ENCODE measurements at regions not wholly inside any gene's neighbourhood (a gene's known extent, or its start where the extent isn't known, plus 50 kb on each side); places are given as distances from the start of the nearest gene placed in this dataset.

GRCh38 chr3:64995857-64996551 lies 308.2 kb upstream of the ADAMTS9 start:
- ChIA-PET POLR2A (interaction anchor here (1.4 kb wide), 1 partner anchor 9 kb away, joined by 5 read pairs; no protein-coding TSS in a partner anchor), CTCF (interaction anchor here (0.5 to 1.4 kb wide), 5 partner anchors 14 to 465 kb away, joined by 3 to 5 read pairs (median 3); no protein-coding TSS in a partner anchor)
- Histone ChIP-seq H3K4me1 (ENCODE audit: control insufficient read depth, insufficient read depth, low read length) (peaks cover 6% of the 10 kb centered on the region), H3K9me3 (ENCODE audit: control insufficient read depth, insufficient read depth, low read depth, low read length) (no peaks in the 10 kb centered on the region), H3K4me3 (ENCODE audit: low read depth, low read length) (no peak overlapping the region), H3K27ac (ENCODE audit: extremely low read depth, low read depth, low read length) (peak overlapping the region; percentile 56), H3K36me3 (ENCODE audit: control insufficient read depth in 2 of 2, insufficient read depth in 1 of 2, low read length in 2 of 2) (no peaks in the 10 kb centered on the region)
- TF ChIP-seq ZNF621 (tag by site-specific recombination; IDR thresholded peaks at IDR 0.05) (no peak), ZNF18 (tag by site-specific recombination; IDR thresholded peaks at IDR 0.05) (no peak), PRDM6 (tag by site-specific recombination; IDR thresholded peaks at IDR 0.05) (peak; percentile 46; the same call in 1 of the 2 replicates), ZNF398 (tag by site-specific recombination; IDR thresholded peaks at IDR 0.05) (no peak), ZNF26 (tag by site-specific recombination; IDR thresholded peaks at IDR 0.05) (no peak), ZNF335 (tag by site-specific recombination; conservative IDR thresholded peaks at IDR 0.05) (peak; percentile 57), ZBTB20 (tag by site-specific recombination; IDR thresholded peaks at IDR 0.05) (peak; percentile 71), ZBTB49 (tag by site-specific recombination; IDR thresholded peaks at IDR 0.05; ENCODE audit: low read depth) (no peak), ZNF266 (tag by site-specific recombination; IDR thresholded peaks at IDR 0.05; ENCODE audit: low read depth) (no peak), PRDM10 (tag by site-specific recombination; IDR thresholded peaks at IDR 0.05) (peak; percentile 35; the same call in 1 of the 2 replicates), MYNN (tag by site-specific recombination; IDR thresholded peaks at IDR 0.05; ENCODE audit: borderline replicate concordance) (no peak), BCL6B (tag by site-specific recombination; IDR thresholded peaks at IDR 0.05) (peak; percentile 71; the same call in 1 of the 2 replicates), ZNF132 (tag by site-specific recombination; IDR thresholded peaks at IDR 0.05; ENCODE audit: borderline replicate concordance) (no peak), ZNF561 (tag by site-specific recombination; IDR thresholded peaks at IDR 0.05; ENCODE audit: borderline replicate concordance) (no peak), ZNF660 (tag by site-specific recombination; IDR thresholded peaks at IDR 0.05) (peak; percentile 97), ZXDB (tag by site-specific recombination; IDR thresholded peaks at IDR 0.05) (peak; percentile 29; the same call in 1 of the 2 replicates), TCF7L2 (IDR thresholded peaks at IDR 0.05; ENCODE audit: borderline replicate concordance, low read depth, low read length) (peak; percentile 67)

Data from HEK293 (cell line).